ENCODE measurements at regions not wholly inside any gene's neighbourhood (a gene's known extent, or its start where the extent isn't known, plus 50 kb on each side); places are given as distances from the start of the nearest gene placed in this dataset.
"Not testable (repeated sequence)": the region's sequence is repeated elsewhere in the genome, so short reads cannot be mapped to it uniquely, and the experiment has no call there.

DNA sequence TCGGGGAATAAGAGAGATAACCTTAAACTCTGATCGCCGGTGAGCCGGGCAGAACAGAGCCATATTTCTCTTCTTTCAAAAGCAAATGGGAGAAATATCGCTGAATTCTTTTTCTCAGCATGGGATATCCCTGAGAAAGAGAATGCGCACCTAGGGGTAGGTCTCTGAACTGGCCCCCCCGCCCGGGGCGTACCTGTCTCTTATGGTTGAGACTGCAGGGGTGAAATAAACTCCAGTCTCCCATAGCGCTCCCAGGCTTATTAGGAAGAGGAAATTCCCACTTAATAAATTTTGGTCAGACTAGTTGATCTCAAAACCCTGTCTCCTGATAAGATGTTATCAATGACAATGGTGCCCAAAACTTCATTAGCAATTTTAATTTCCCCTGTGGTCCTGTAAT, 58.8 kb upstream of the ADAMTS5 start:
- H3K36me3 Mint-ChIP-seq (ENCODE audit: low read depth); CTCF ChIA-PET; H3K27ac Mint-ChIP-seq; H3K9me3 Mint-ChIP-seq; H3K4me1 Mint-ChIP-seq (ENCODE audit: low read depth); H3K4me3 Mint-ChIP-seq; intact Hi-C loops (cut with micrococcal nuclease); H3K27me3 Mint-ChIP-seq (ENCODE audit: low read depth); DNase-seq: not testable (repeated sequence)

GRCh38 chr21:27024971-27025370, 58.1 kb upstream of the ADAMTS5 start:
- Mint-ChIP-seq H3K9me3 (peaks cover 2% of the 10 kb centered on the region), H3K27ac (no peak overlapping the region), H3K36me3 (ENCODE audit: low read depth) (no peaks in the 10 kb centered on the region), H3K4me3 (no peak overlapping the region), H3K4me1 (ENCODE audit: low read depth) (no peaks in the 10 kb centered on the region), H3K27me3 (ENCODE audit: low read depth) (peaks cover 3% of the 10 kb centered on the region)
- CTCF ChIA-PET = no interaction called here
- no peak for DNase-seq
- intact Hi-C loops (cut with micrococcal nuclease) = no loop called here

- Mint-ChIP-seq H3K27me3 (ENCODE audit: low read depth) (peaks cover 5% of the 10 kb centered on the region), H3K36me3 (ENCODE audit: low read depth) (no peaks in the 10 kb centered on the region), H3K27ac (no peak overlapping the region), H3K4me1 (ENCODE audit: low read depth) (no peaks in the 10 kb centered on the region), H3K4me3 (no peak overlapping the region), H3K9me3 (no peaks in the 10 kb centered on the region)
- DNase-seq = no peak
- CTCF ChIA-PET = no interaction called here
- intact Hi-C loops (cut with micrococcal nuclease) = no loop called here
These were observed 57.4 kb upstream of the ADAMTS5 start for GRCh38 chr21:27024301-27024700.

GRCh38 chr21:27023186-27023585, 56.3 kb upstream of the ADAMTS5 start:
- H3K9me3 Mint-ChIP-seq = no peaks in the 10 kb centered on the region
- H3K4me1 Mint-ChIP-seq (ENCODE audit: low read depth) = no peaks in the 10 kb centered on the region
- intact Hi-C loops (cut with micrococcal nuclease) = no loop called here
- no peak for DNase-seq
- peaks cover 5% of the 10 kb centered on the region for H3K27me3 Mint-ChIP-seq (ENCODE audit: low read depth)
- H3K27ac Mint-ChIP-seq = no peak overlapping the region
- CTCF ChIA-PET = no interaction called here
- no peaks in the 10 kb centered on the region for H3K36me3 Mint-ChIP-seq (ENCODE audit: low read depth)
- H3K4me3 Mint-ChIP-seq = no peak overlapping the region

- CTCF ChIA-PET = no interaction called here
- no peak overlapping the region for H3K27ac Mint-ChIP-seq
- no peaks in the 10 kb centered on the region for H3K9me3 Mint-ChIP-seq
- DNase-seq = no peak
- H3K4me1 Mint-ChIP-seq (ENCODE audit: low read depth) = no peaks in the 10 kb centered on the region
- H3K4me3 Mint-ChIP-seq = no peak overlapping the region
- peaks cover 5% of the 10 kb centered on the region for H3K27me3 Mint-ChIP-seq (ENCODE audit: low read depth)
- intact Hi-C loops (cut with micrococcal nuclease) = no loop called here
- H3K36me3 Mint-ChIP-seq (ENCODE audit: low read depth) = no peaks in the 10 kb centered on the region
These were observed 54.9 kb upstream of the ADAMTS5 start for GRCh38 chr21:27021801-27022200.

DNA sequence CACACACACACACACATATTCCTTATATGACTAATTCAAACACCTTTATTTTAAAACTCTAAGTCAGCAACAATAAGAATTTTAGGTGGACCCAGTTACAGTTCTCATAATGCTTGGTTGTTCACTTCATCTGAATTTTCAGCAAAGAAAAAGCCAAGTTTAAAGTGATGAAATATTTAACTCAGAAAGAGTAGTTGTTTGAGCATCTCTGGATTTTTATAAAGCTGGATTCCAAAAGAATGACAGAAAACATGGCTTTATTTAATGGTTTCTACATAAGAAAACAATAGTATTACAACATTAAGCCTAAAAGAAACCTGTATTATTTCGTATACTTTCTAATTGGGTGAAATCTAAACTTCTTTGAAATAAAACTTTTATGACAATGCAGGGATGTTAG, 54.2 kb upstream of the ADAMTS5 start:
- H3K27ac Mint-ChIP-seq = no peak overlapping the region
- no peaks in the 10 kb centered on the region for H3K36me3 Mint-ChIP-seq (ENCODE audit: low read depth)
- no peak overlapping the region for H3K4me3 Mint-ChIP-seq
- DNase-seq = no peak
- no peaks in the 10 kb centered on the region for H3K4me1 Mint-ChIP-seq (ENCODE audit: low read depth)
- CTCF ChIA-PET = no interaction called here
- intact Hi-C loops (cut with micrococcal nuclease) = no loop called here
- H3K9me3 Mint-ChIP-seq = peaks cover 1% of the 10 kb centered on the region
- peaks cover 2% of the 10 kb centered on the region for H3K27me3 Mint-ChIP-seq (ENCODE audit: low read depth)

DNA sequence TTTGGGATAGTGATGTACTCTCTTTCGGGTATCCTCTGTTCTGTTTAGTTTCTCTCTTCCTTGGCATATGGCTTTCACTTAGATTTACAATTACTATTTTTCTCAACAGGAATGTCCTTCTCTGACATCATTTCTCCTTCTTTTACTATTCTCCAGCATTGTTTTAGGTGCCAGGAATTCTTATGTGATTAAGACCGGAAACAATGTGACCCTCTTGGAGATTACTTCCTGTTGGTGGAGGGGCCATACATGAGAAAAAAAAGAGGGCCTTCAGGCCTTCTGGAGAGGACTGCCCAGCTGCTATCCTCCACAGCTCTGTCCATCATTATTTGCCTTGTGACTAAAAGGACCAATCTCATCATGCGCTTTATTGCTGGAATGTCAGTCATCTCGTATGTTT, 50.4 kb upstream of the ADAMTS5 start:
- Mint-ChIP-seq H3K9me3 (peaks cover 1% of the 10 kb centered on the region), H3K27ac (no peak overlapping the region), H3K36me3 (ENCODE audit: low read depth) (no peaks in the 10 kb centered on the region), H3K4me1 (ENCODE audit: low read depth) (no peaks in the 10 kb centered on the region), H3K4me3 (no peak overlapping the region), H3K27me3 (ENCODE audit: low read depth) (peaks cover 2% of the 10 kb centered on the region)
- CTCF ChIA-PET = no interaction called here
- intact Hi-C loops (cut with micrococcal nuclease) = no loop called here
- no peak for DNase-seq

Measured in activated naive CD4-positive, alpha-beta T cell treated with anti-CD3 and anti-CD28 coated beads for 36 hours (primary cell).